Activated naive CD4-positive, alpha-beta T cell treated with anti-CD3 and anti-CD28 coated beads, Interleukin-2, amount 10 ng/mL, durations not matched to agents 7 days and 5 days (primary cell): ENCODE measurements at regions not wholly inside any gene's neighbourhood (a gene's known extent, or its start where the extent isn't known, plus 50 kb on each side); places are given as distances from the start of the nearest gene placed in this dataset.

Experiments
- CTCF ChIA-PET: fragments of 350-600 bp; sonication (Branson Sonifier 250); formaldehyde crosslinking; loops from one replicate; lab custom pipeline; 2021; ENCODE audit warnings: antibody characterized with exemption; lab: Charles Lee
- DNase-seq: peaks from one replicate; pipeline ENCODE4 v3.0.0-alpha.2; 2020
- H3K27ac Mint-ChIP-seq: one replicate; pipeline ENCODE4 v1.8.0; 2021; ENCODE audit warnings: mild to moderate bottlenecking, moderate library complexity, mixed read lengths
- H3K27me3 Mint-ChIP-seq: one replicate; pipeline ENCODE4 v1.8.0; 2021; ENCODE audit warnings: mild to moderate bottlenecking, mixed read lengths
- H3K36me3 Mint-ChIP-seq: one replicate; pipeline ENCODE4 v1.8.0; 2021; ENCODE audit warnings: mixed read lengths
- H3K4me1 Mint-ChIP-seq: one replicate; pipeline ENCODE4 v1.8.0; 2021; ENCODE audit warnings: mixed read lengths
- H3K4me3 Mint-ChIP-seq: one replicate; pipeline ENCODE4 v1.8.0; 2021; ENCODE audit warnings: mild to moderate bottlenecking, moderate library complexity, mixed read lengths
- H3K9me3 Mint-ChIP-seq: one replicate; pipeline ENCODE4 v1.8.0; 2021; ENCODE audit warnings: mixed read lengths

DNA sequence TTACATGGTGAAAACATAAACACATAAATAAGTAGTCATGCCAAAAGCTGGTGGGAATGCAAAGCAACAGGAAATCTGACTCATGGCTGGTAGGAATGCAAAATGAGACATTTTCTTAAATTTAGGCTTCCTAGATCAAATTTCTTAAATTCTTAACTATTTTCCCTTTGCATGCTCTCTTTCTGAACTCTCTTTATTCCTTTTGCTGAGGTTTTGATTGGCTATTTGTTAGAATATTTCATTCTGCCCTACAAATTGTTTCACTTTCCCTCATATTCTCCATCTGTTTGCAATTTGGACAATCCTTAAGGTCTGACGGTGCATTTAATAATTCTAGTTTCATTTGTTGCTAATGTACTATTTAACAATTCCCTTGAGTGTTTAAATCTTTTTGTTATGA, 437.5 kb upstream of the RGS17 start:
- no peak for DNase-seq
- H3K4me1 Mint-ChIP-seq, result no peaks in the 10 kb centered on the region
- H3K27ac Mint-ChIP-seq, result no peak overlapping the region

GRCh38 chr6:153564803-153565202, 433.7 kb upstream of the RGS17 start:
- Mint-ChIP-seq H3K27me3 (no peaks in the 10 kb centered on the region), H3K4me3 (no peak overlapping the region)
- DNase-seq, result no peak

More for the DNA sequence above, 437.5 kb upstream of the RGS17 start:
- Mint-ChIP-seq H3K4me3 (no peak overlapping the region), H3K27me3 (no peaks in the 10 kb centered on the region), H3K9me3 (no peaks in the 10 kb centered on the region), H3K36me3 (no peaks in the 10 kb centered on the region)
- CTCF ChIA-PET, result no interaction called here

GRCh38 chr6:153563001-153563400, 431.9 kb upstream of the RGS17 start:
- CTCF ChIA-PET, result no interaction called here
- H3K36me3 Mint-ChIP-seq, result no peaks in the 10 kb centered on the region
- no peaks in the 10 kb centered on the region for H3K27me3 Mint-ChIP-seq
- H3K9me3 Mint-ChIP-seq, result no peaks in the 10 kb centered on the region
- DNase-seq, result no peak
- no peaks in the 10 kb centered on the region for H3K4me1 Mint-ChIP-seq
- H3K4me3 Mint-ChIP-seq, result no peak overlapping the region
- no peak overlapping the region for H3K27ac Mint-ChIP-seq

More at GRCh38 chr6:153564803-153565202, 433.7 kb upstream of the RGS17 start:
- H3K36me3 Mint-ChIP-seq, result no peaks in the 10 kb centered on the region
- no peak overlapping the region for H3K27ac Mint-ChIP-seq
- CTCF ChIA-PET, result no interaction called here
- no peaks in the 10 kb centered on the region for H3K4me1 Mint-ChIP-seq
- H3K9me3 Mint-ChIP-seq, result no peaks in the 10 kb centered on the region

DNA sequence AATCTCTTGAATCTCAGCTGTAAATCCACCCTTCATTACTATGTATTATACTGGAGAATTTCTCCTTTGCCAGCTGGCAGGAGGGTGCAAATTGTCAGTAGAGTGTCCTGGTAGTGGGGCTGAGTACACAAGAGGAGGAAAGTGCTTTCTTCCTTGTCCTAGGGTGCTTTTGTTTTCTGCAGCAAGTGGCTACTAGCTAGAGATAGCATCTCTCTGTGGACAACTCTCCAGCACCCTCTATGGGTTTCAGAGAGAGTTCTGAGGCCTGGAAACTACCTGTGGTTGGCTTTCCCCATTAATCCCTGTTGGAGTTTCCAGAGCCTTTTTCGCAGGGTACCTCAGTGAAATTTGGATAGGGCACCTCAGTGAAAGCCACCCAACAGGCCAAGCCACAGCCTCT, 422.5 kb upstream of the RGS17 start:
- H3K4me1 Mint-ChIP-seq, result no peaks in the 10 kb centered on the region
- no peaks in the 10 kb centered on the region for H3K36me3 Mint-ChIP-seq
- no peak overlapping the region for H3K27ac Mint-ChIP-seq
- no peak overlapping the region for H3K4me3 Mint-ChIP-seq
- no peak for DNase-seq
- CTCF ChIA-PET, result no interaction called here
- no peaks in the 10 kb centered on the region for H3K9me3 Mint-ChIP-seq
- no peaks in the 10 kb centered on the region for H3K27me3 Mint-ChIP-seq

GRCh38 chr6:153539602-153540001, 408.5 kb upstream of the RGS17 start:
- H3K36me3 Mint-ChIP-seq, result no peaks in the 10 kb centered on the region
- H3K9me3 Mint-ChIP-seq, result peaks cover 5% of the 10 kb centered on the region
- no peak for DNase-seq
- no peaks in the 10 kb centered on the region for H3K27me3 Mint-ChIP-seq
- H3K27ac Mint-ChIP-seq, result no peak overlapping the region
- H3K4me1 Mint-ChIP-seq, result peaks cover 3% of the 10 kb centered on the region
- CTCF ChIA-PET, result interaction anchor here (1.0 kb wide), 1 partner anchor 27 kb away, joined by 4 read pairs; no protein-coding TSS in a partner anchor
- H3K4me3 Mint-ChIP-seq, result no peak overlapping the region

DNA sequence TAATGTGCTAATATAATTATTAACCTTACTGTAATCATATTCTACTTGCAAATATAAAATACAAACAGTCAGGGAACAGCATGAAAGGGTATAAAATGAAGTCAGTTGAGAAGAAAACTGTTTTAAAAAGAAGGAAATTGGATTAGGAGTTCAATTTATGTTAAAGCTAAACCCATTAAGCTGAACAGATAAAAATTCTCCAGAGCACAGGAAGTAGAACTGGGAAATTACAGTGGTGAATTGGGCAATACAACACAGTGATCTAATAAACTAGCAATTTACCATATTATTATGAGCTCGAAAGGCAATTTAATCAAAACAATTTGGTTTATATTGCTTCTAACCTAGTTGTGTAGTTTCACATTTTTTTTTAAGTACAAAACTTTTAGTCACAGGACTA, 407.4 kb upstream of the RGS17 start:
- no peak for DNase-seq
- no peaks in the 10 kb centered on the region for H3K27me3 Mint-ChIP-seq
- peaks cover 5% of the 10 kb centered on the region for H3K9me3 Mint-ChIP-seq
- no peak overlapping the region for H3K4me3 Mint-ChIP-seq
- H3K36me3 Mint-ChIP-seq, result no peaks in the 10 kb centered on the region
- CTCF ChIA-PET, result no interaction called here
- no peak overlapping the region for H3K27ac Mint-ChIP-seq
- peaks cover 3% of the 10 kb centered on the region for H3K4me1 Mint-ChIP-seq

GRCh38 chr6:153537422-153537821, 406.3 kb upstream of the RGS17 start:
- H3K36me3 Mint-ChIP-seq, result no peaks in the 10 kb centered on the region
- H3K4me3 Mint-ChIP-seq, result no peak overlapping the region
- H3K27me3 Mint-ChIP-seq, result no peaks in the 10 kb centered on the region
- CTCF ChIA-PET, result no interaction called here
- no peak for DNase-seq
- no peak overlapping the region for H3K27ac Mint-ChIP-seq
- peaks cover 3% of the 10 kb centered on the region for H3K4me1 Mint-ChIP-seq
- no peaks in the 10 kb centered on the region for H3K9me3 Mint-ChIP-seq

DNA sequence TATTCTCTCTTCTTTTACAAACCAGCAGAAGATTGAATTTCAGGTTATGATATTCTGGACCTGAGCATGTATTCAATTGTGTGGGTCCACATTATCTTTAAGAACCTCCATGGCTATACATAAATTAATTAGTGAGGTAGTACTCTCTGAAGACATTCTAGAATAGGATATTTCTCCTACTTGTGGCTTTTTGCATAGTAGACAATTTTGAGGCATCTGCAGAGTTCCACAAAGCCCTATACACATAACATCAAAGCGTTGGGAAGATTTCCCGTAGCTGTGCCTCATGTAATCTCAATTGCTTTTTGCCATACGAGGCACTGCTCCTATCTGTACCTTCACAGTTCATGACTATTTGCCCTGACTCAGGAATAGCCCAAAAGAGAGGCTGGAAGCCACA, 395.4 kb upstream of the RGS17 start:
- no peak for DNase-seq
- Mint-ChIP-seq H3K36me3 (no peaks in the 10 kb centered on the region), H3K27me3 (no peaks in the 10 kb centered on the region), H3K4me3 (no peak overlapping the region), H3K27ac (no peak overlapping the region), H3K9me3 (peaks cover 4% of the 10 kb centered on the region), H3K4me1 (no peaks in the 10 kb centered on the region)
- CTCF ChIA-PET, result no interaction called here

DNA sequence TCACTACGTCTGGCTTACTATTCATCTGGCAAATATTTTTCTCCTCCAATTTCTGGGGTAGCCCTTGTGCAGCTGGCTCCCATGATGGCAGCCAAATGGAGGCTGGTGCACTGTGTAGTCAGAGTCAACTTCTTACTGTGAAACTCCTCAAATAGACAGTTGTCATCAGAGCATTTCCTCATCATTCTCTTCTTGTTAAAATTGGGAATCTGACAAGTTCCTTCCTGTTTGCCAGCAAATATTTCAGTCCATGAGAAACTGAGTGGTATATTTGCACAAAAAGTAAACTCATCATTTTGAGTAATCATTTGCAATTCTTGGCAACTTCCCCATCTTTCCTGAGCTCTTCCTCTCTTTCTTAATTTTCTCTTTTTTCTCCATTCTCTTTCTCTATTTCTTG, 394.9 kb upstream of the RGS17 start:
- no peak overlapping the region for H3K27ac Mint-ChIP-seq
- no peak for DNase-seq
- no peaks in the 10 kb centered on the region for H3K27me3 Mint-ChIP-seq
- no peaks in the 10 kb centered on the region for H3K36me3 Mint-ChIP-seq
- H3K4me1 Mint-ChIP-seq, result no peaks in the 10 kb centered on the region
- H3K9me3 Mint-ChIP-seq, result peaks cover 4% of the 10 kb centered on the region
- H3K4me3 Mint-ChIP-seq, result no peak overlapping the region
- CTCF ChIA-PET, result no interaction called here

DNA sequence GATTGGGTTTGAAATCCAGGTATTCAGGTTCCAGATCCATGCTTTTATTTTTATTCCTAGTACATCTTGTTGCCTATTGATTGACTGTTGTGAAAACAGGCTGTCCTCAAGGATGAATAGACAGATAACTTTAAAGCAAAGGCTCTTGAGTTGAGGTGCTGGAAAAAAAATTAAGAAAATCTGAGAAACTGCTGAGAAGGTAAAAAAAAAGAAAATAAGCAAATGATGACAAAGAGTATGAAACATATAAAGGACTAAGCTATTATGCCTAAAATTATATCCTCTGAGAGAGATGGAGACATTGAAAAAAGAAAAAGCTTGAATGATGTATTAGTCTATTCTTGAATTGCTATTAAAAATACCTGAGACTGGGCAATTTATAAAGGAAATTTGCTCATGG, 392.3 kb upstream of the RGS17 start:
- H3K4me1 Mint-ChIP-seq, result no peaks in the 10 kb centered on the region
- CTCF ChIA-PET, result interaction anchor here (0.8 kb wide), 1 partner anchor 12 kb away, joined by 3 read pairs; no protein-coding TSS in a partner anchor
- DNase-seq, result no peak
- no peaks in the 10 kb centered on the region for H3K36me3 Mint-ChIP-seq
- H3K4me3 Mint-ChIP-seq, result no peak overlapping the region
- H3K9me3 Mint-ChIP-seq, result peaks cover 12% of the 10 kb centered on the region
- H3K27ac Mint-ChIP-seq, result no peak overlapping the region
- no peaks in the 10 kb centered on the region for H3K27me3 Mint-ChIP-seq

DNA sequence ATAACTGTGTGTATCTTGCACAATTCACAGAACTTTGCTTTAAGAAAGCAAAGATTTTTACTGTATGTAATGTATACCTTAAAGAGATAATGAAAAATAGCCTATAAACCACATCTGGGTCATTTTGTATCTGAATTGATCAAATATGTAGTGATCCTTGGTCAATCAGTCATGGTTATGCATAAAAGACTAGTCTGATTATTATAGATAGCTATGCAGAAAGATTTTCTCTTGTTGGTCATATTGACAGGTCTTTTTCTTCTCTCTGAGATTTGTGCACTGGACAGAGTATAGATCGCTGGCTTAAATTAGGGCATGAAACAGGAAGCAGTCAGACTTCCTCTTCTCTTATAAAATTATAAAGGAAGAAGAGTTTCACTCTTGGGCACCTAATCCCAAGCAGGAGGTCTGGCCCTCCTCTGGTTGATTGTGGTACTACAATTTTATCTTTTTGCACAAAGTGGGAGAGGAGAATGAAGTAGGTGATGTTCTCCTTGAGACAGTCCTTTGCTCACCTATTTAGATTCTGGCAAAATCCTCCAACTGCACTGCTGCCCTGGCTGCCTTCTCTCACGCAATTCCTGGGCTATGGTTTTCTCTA, 380.9 kb upstream of the RGS17 start:
- no peak overlapping the region for H3K4me3 Mint-ChIP-seq
- DNase-seq, result no peak
- H3K4me1 Mint-ChIP-seq, result no peaks in the 10 kb centered on the region
- H3K9me3 Mint-ChIP-seq, result no peaks in the 10 kb centered on the region
- H3K27me3 Mint-ChIP-seq, result no peaks in the 10 kb centered on the region
- no peaks in the 10 kb centered on the region for H3K36me3 Mint-ChIP-seq
- H3K27ac Mint-ChIP-seq, result no peak overlapping the region
- CTCF ChIA-PET, result interaction anchor here (0.6 to 1.1 kb wide), 3 partner anchors 11 to 281 kb away, joined by 3 to 4 read pairs (median 3); no protein-coding TSS in a partner anchor

- DNase-seq, result no peak
- no peak overlapping the region for H3K27ac Mint-ChIP-seq
- no peaks in the 10 kb centered on the region for H3K4me1 Mint-ChIP-seq
- H3K27me3 Mint-ChIP-seq, result no peaks in the 10 kb centered on the region
- H3K4me3 Mint-ChIP-seq, result no peak overlapping the region
- CTCF ChIA-PET, result no interaction called here
- no peaks in the 10 kb centered on the region for H3K36me3 Mint-ChIP-seq
- no peaks in the 10 kb centered on the region for H3K9me3 Mint-ChIP-seq
These were observed 372.7 kb upstream of the RGS17 start for GRCh38 chr6:153503810-153504209.

DNA sequence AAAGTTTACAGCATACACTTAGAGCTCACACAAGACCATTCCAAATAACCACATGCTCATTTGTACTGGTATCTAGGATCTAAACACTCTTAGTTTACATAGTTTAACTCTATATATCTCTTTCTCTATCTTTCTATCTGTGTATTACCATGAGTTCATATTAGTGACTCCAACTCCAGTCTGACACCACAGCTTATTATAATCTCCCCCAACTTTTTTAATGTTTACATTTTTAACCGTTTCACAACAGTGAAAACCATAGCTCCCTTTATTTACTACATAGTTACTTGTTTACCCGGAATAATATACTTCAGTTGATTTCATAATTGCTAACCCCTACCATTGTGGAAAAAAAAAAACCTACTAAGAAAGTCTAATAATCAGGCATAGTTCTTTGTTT, 362.4 kb upstream of the RGS17 start:
- Mint-ChIP-seq H3K27ac (no peak overlapping the region), H3K9me3 (no peaks in the 10 kb centered on the region), H3K27me3 (no peaks in the 10 kb centered on the region), H3K36me3 (no peaks in the 10 kb centered on the region), H3K4me1 (no peaks in the 10 kb centered on the region), H3K4me3 (no peak overlapping the region)
- CTCF ChIA-PET, result interaction anchor here (0.6 kb wide), 1 partner anchor 17 kb away, joined by 3 read pairs; no protein-coding TSS in a partner anchor
- no peak for DNase-seq

DNA sequence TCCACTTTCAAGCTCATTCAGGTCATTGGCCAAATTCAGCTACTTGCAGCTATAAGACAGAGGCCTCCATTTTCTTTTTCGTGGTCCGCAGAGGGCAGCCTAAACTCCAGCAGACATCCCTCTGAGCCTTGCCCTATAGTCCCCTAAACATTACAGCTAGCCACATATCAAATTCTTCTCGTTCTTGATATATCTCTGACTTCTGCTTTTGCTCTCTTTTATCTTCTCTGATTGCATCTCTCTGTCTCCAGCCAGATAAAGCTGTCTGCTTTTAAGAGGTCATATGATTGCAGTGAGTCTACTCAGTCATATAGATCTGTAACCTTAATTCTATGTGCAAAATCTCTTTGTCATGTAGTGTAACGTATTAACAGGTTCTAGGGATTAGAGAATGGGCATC, 358.4 kb upstream of the RGS17 start:
- DNase-seq, result no peak
- CTCF ChIA-PET, result no interaction called here
- no peaks in the 10 kb centered on the region for H3K36me3 Mint-ChIP-seq
- H3K9me3 Mint-ChIP-seq, result no peaks in the 10 kb centered on the region
- H3K27ac Mint-ChIP-seq, result no peak overlapping the region
- no peak overlapping the region for H3K4me3 Mint-ChIP-seq
- H3K27me3 Mint-ChIP-seq, result no peaks in the 10 kb centered on the region
- no peaks in the 10 kb centered on the region for H3K4me1 Mint-ChIP-seq

DNA sequence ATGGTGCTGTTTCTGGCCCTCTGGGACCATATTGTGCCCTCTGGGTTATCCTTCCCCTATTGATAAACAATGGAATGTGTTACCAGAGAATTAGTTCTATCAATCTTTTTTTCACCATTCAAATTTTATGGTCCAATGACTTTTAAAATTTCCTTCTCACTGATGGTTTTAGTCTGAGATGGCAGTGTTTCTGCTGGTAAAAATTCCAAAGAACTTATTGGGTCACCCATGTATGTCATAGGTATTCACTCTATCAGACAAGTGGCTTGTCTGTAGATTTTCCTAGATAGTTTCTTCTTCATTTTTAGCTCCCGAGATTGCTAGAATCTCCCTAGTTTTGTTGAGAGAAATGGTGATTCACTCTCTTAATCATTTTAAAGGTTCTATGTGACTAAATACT, 357.2 kb upstream of the RGS17 start:
- no peak overlapping the region for H3K27ac Mint-ChIP-seq
- H3K36me3 Mint-ChIP-seq, result no peaks in the 10 kb centered on the region
- H3K27me3 Mint-ChIP-seq, result no peaks in the 10 kb centered on the region
- CTCF ChIA-PET, result no interaction called here
- no peaks in the 10 kb centered on the region for H3K4me1 Mint-ChIP-seq
- H3K9me3 Mint-ChIP-seq, result no peaks in the 10 kb centered on the region
- no peak for DNase-seq
- H3K4me3 Mint-ChIP-seq, result no peak overlapping the region
